ENCODE measurements at regions not wholly inside any gene's neighbourhood (a gene's known extent, or its start where the extent isn't known, plus 50 kb on each side); places are given as distances from the start of the nearest gene placed in this dataset.

DNA sequence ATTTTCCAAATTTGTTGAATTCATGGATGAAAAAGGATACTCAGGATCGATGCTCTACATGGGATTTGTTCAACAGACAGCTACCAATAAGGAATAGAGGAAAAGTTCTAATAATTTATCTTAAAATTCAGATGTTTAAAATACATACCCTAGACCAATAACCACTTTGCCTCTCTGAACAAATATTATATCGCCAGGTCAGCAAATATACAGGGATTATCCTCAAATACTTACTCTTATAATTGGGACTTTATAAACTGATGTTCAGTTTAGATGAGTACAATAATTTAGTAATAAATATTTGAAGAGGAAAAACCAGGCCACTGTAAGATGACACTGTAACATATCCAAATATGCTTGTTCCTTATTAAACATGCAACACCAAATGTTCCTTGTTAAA lies 268.7 kb downstream of the DOK5 start:
- TF ChIP-seq, protein P1, sequence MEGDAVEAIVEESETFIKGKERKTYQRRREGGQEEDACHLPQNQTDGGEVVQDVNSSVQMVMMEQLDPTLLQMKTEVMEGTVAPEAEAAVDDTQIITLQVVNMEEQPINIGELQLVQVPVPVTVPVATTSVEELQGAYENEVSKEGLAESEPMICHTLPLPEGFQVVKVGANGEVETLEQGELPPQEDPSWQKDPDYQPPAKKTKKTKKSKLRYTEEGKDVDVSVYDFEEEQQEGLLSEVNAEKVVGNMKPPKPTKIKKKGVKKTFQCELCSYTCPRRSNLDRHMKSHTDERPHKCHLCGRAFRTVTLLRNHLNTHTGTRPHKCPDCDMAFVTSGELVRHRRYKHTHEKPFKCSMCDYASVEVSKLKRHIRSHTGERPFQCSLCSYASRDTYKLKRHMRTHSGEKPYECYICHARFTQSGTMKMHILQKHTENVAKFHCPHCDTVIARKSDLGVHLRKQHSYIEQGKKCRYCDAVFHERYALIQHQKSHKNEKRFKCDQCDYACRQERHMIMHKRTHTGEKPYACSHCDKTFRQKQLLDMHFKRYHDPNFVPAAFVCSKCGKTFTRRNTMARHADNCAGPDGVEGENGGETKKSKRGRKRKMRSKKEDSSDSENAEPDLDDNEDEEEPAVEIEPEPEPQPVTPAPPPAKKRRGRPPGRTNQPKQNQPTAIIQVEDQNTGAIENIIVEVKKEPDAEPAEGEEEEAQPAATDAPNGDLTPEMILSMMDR (IDR thresholded peaks at IDR 0.05), result no peak
- no peak for TF ChIP-seq POLR2AphosphoS5 (IDR thresholded peaks at IDR 0.05)
- no peak for TF ChIP-seq POLR2A (IDR thresholded peaks at IDR 0.05; ENCODE audit: low read depth)
- TF ChIP-seq EP300 (IDR thresholded peaks at IDR 0.05), result no peak

Data from esophagus muscularis mucosa (tissue), 4 donors.